Peyer's patch (tissue), 4 donors: ENCODE measurements at regions not wholly inside any gene's neighbourhood (a gene's known extent, or its start where the extent isn't known, plus 50 kb on each side); places are given as distances from the start of the nearest gene placed in this dataset.

ENCODE experiments used
- CTCF ChIP-seq, 6 experiments: fragments of 450-650 bp in 4 of 6; fragments of 200-600 bp in 2 of 6; sonication (generic) in 1 of 6; IDR thresholded peaks; one replicate each; pipeline ENCODE4 v1.5.1; 2017 to 2019; ENCODE audit warnings: antibody characterized with exemption in 6 of 6, mild to moderate bottlenecking in 3 of 6, moderate library complexity in 1 of 6
- POLR2A ChIP-seq, 2 donors: fragments of 450-650 bp; IDR thresholded peaks; one replicate each; pipeline ENCODE4 v1.5.1; 2017; ENCODE audit warnings: antibody characterized with exemption in 2 of 2, mild to moderate bottlenecking in 2 of 2, moderate library complexity in 2 of 2

GRCh38 chr6:33950472-33950881 lies 146.7 kb upstream of the MLN start:
- no peak for TF ChIP-seq CTCF (IDR thresholded peaks at IDR 0.05)
- no peak for TF ChIP-seq POLR2A (IDR thresholded peaks at IDR 0.05)
